MM.1S (cell line): ENCODE measurements at regions not wholly inside any gene's neighbourhood (a gene's known extent, or its start where the extent isn't known, plus 50 kb on each side); places are given as distances from the start of the nearest gene placed in this dataset.

ENCODE experiments used
- CTCF ChIP-seq: fragments of 300-600 bp; sonication (generic); IDR thresholded peaks from 2 replicates; pipeline ENCODE4 v1.5.1; 2016; ENCODE audit warnings: antibody characterized with exemption, low read length, mixed read lengths
- EZH2phosphoT487 ChIP-seq: fragments of 300-600 bp; sonication (generic); IDR thresholded peaks from 2 replicates; pipeline ENCODE4 v1.6.1; 2018; ENCODE audit warnings: antibody characterized with exemption, low read length

- no peak for TF ChIP-seq CTCF
- no peak for TF ChIP-seq EZH2phosphoT487
These were observed 83.5 kb downstream of the FEM1C start for GRCh38 chr5:115461093-115461492.
